ENCODE measurements at regions not wholly inside any gene's neighbourhood (a gene's known extent, or its start where the extent isn't known, plus 50 kb on each side); places are given as distances from the start of the nearest gene placed in this dataset.

GRCh38 chr16:86213437-86214205 lies 296.7 kb upstream of the FOXF1 start:
- DNase-seq (ENCODE audit: low read depth in 3 of 3), result no peak

- no peak for DNase-seq (ENCODE audit: low read depth in 3 of 3)
Measured at GRCh38 chr16:86214326-86215232, 295.7 kb upstream of the FOXF1 start.

- DNase-seq (ENCODE audit: low read depth in 3 of 3), result no peak
Measured at GRCh38 chr16:86215233-86215978, 294.9 kb upstream of the FOXF1 start.

GRCh38 chr16:86215979-86216585 lies 294.2 kb upstream of the FOXF1 start:
- no peak for DNase-seq (ENCODE audit: low read depth in 3 of 3)

- no peak for DNase-seq (ENCODE audit: low read depth in 3 of 3)
Measured at GRCh38 chr16:86216591-86216990, 293.7 kb upstream of the FOXF1 start.

GRCh38 chr16:86217001-86217890 lies 293.1 kb upstream of the FOXF1 start:
- no peak for DNase-seq (ENCODE audit: low read depth in 3 of 3)

GRCh38 chr16:86217891-86218270 lies 292.4 kb upstream of the FOXF1 start:
- DNase-seq (ENCODE audit: low read depth in 3 of 3), result no peak

GRCh38 chr16:86218479-86219170 lies 291.7 kb upstream of the FOXF1 start:
- no peak for DNase-seq (ENCODE audit: low read depth in 3 of 3)

GRCh38 chr16:86219655-86220445 lies 290.5 kb upstream of the FOXF1 start:
- DNase-seq (ENCODE audit: low read depth in 3 of 3), result no peak

GRCh38 chr16:86220561-86220960 lies 289.8 kb upstream of the FOXF1 start:
- DNase-seq (ENCODE audit: low read depth in 3 of 3), result no peak

- DNase-seq (ENCODE audit: low read depth in 3 of 3), result no peak
Measured at GRCh38 chr16:86221085-86221484, 289.2 kb upstream of the FOXF1 start.

- DNase-seq (ENCODE audit: low read depth in 3 of 3), result no peak
Measured at GRCh38 chr16:86222547-86222946, 287.8 kb upstream of the FOXF1 start.

- DNase-seq (ENCODE audit: low read depth in 3 of 3), result no peak
Measured at GRCh38 chr16:86222965-86223551, 287.3 kb upstream of the FOXF1 start.

- DNase-seq (ENCODE audit: low read depth in 3 of 3), result no peak
Measured at GRCh38 chr16:86224126-86224525, 286.2 kb upstream of the FOXF1 start.

GRCh38 chr16:86224629-86225028 lies 285.7 kb upstream of the FOXF1 start:
- no peak for DNase-seq (ENCODE audit: low read depth in 3 of 3)

GRCh38 chr16:86225905-86226371 lies 284.4 kb upstream of the FOXF1 start:
- DNase-seq (ENCODE audit: low read depth in 3 of 3), result no peak

GRCh38 chr16:86227041-86227440 lies 283.3 kb upstream of the FOXF1 start:
- no peak for DNase-seq (ENCODE audit: low read depth in 3 of 3)

GRCh38 chr16:86227801-86228200 lies 282.5 kb upstream of the FOXF1 start:
- DNase-seq (ENCODE audit: low read depth in 3 of 3), result no peak

- DNase-seq (ENCODE audit: low read depth in 3 of 3), result no peak
Measured at GRCh38 chr16:86228713-86229112, 281.6 kb upstream of the FOXF1 start.

Measured in stimulated activated CD4-positive, alpha-beta T cell treated with anti-CD3 and anti-CD28 coated beads, TNF-alpha, amount 100 ng/mL, for 24 hours (primary cell).